Astrocyte (in vitro differentiated cells and primary cell): ENCODE measurements at regions not wholly inside any gene's neighbourhood (a gene's known extent, or its start where the extent isn't known, plus 50 kb on each side); places are given as distances from the start of the nearest gene placed in this dataset.

Experiments
- DNase-seq: peaks from one replicate; pipeline ENCODE4 v3.0.0-alpha.2; 2010; ENCODE audit warnings: low read depth
- FAIRE-seq: peaks from 2 replicates; lab custom pipeline; 2011; peaks lifted over from hg19 to GRCh38; lab: Jason Lieb, UNC
- H2AFZ ChIP-seq: 2 replicates; pipeline ENCODE4 v1.6.0; 2012; ENCODE audit warnings: low read depth, low read length, inconsistent platforms
- H3K27ac ChIP-seq: 2 replicates; pipeline ENCODE4 v1.5.1; 2011; ENCODE audit warnings: low read depth, low read length, inconsistent platforms
- H3K27me3 ChIP-seq: 2 replicates; pipeline ENCODE4 v1.6.0; 2011; ENCODE audit warnings: low read length, inconsistent platforms; ENCODE audit not compliant: insufficient read depth
- H3K36me3 ChIP-seq: 2 replicates; pipeline ENCODE4 v1.5.1; 2011; ENCODE audit warnings: low read length, inconsistent platforms; ENCODE audit not compliant: insufficient read depth
- H3K4me1 ChIP-seq: 2 replicates; pipeline ENCODE4 v1.5.1; 2011; ENCODE audit warnings: low read length, inconsistent platforms; ENCODE audit not compliant: insufficient read depth
- H3K4me2 ChIP-seq: 2 replicates; pipeline ENCODE4 v1.6.0; 2012; ENCODE audit warnings: low read length, inconsistent platforms
- H3K4me3 ChIP-seq: 2 replicates; pipeline ENCODE4 v1.5.1; 2011; ENCODE audit warnings: low read depth, mild to moderate bottlenecking, low read length, inconsistent platforms; ENCODE audit not compliant: insufficient read depth
- H3K79me2 ChIP-seq: 2 replicates; pipeline ENCODE4 v1.6.0; 2012; ENCODE audit warnings: mild to moderate bottlenecking, low read length, inconsistent platforms; ENCODE audit not compliant: insufficient read depth
- H3K9ac ChIP-seq: 2 replicates; pipeline ENCODE4 v1.6.0; 2012; ENCODE audit warnings: mild to moderate bottlenecking, low read length, inconsistent platforms
- H3K9me3 ChIP-seq: 2 replicates; pipeline ENCODE4 v1.5.1; 2012; ENCODE audit warnings: low read depth, mild to moderate bottlenecking, low read length, inconsistent platforms; ENCODE audit not compliant: insufficient read depth
- H4K20me1 ChIP-seq: 2 replicates; pipeline ENCODE4 v1.6.0; 2012; ENCODE audit warnings: low read length, inconsistent platforms; ENCODE audit not compliant: insufficient read depth
- H3K27ac Mint-ChIP-seq: one replicate; pipeline ENCODE4 v1.8.0; 2021; ENCODE audit warnings: mild to moderate bottlenecking, mixed read lengths; ENCODE audit not compliant: unreplicated experiment
- H3K27me3 Mint-ChIP-seq: one replicate; pipeline ENCODE4 v1.8.0; 2021; ENCODE audit warnings: low read depth, mixed read lengths; ENCODE audit not compliant: unreplicated experiment
- H3K36me3 Mint-ChIP-seq: one replicate; pipeline ENCODE4 v1.8.0; 2021; ENCODE audit warnings: low read depth, mixed read lengths; ENCODE audit not compliant: unreplicated experiment
- H3K4me1 Mint-ChIP-seq: one replicate; pipeline ENCODE4 v1.8.0; 2021; ENCODE audit warnings: low read depth, mixed read lengths; ENCODE audit not compliant: unreplicated experiment
- H3K4me3 Mint-ChIP-seq: one replicate; pipeline ENCODE4 v1.8.0; 2021; ENCODE audit warnings: mild to moderate bottlenecking, moderate library complexity, mixed read lengths; ENCODE audit not compliant: unreplicated experiment
- H3K9me3 Mint-ChIP-seq: one replicate; pipeline ENCODE4 v1.8.0; 2021; ENCODE audit warnings: mild to moderate bottlenecking, mixed read lengths; ENCODE audit not compliant: unreplicated experiment
- EZH2 ChIP-seq: IDR thresholded peaks from 2 replicates; pipeline ENCODE4 v1.6.1; 2012; ENCODE audit warnings: mild to moderate bottlenecking, low read length, inconsistent platforms; ENCODE audit not compliant: insufficient read depth
- TF ChIP-seq, protein P1 (sequence below): IDR thresholded peaks from 2 replicates; pipeline ENCODE4 v1.5.1; 2011; ENCODE audit warnings: low read depth, mild to moderate bottlenecking, inconsistent platforms, low read length, moderate library complexity; ENCODE audit not compliant: insufficient read depth

DNA sequence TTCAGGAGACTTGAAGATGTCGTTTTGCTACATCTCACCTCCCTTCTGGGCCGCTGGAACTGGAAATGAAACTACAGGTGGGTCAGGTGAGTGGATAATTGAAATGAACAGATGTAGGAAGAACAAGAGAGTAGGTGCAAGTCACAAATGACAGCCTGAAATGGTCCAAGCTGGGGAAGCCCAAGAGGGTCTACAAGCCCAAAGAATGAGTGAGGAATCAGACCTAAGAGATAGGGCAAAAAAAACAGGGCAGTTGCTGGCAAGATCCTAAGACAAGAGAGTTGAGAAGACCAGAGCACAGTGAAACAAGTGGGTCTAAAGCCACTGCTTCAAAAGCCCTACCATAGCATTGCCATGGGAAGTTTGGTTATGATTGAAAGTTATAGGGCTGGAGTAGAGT, 67.4 kb upstream of the SNRK start:
- H3K4me1 ChIP-seq: no peaks in the 10 kb centered on the region
- H3K4me3 ChIP-seq: no peak overlapping the region
- no peaks in the 10 kb centered on the region for H3K9me3 ChIP-seq
- H3K27me3 ChIP-seq: no peaks in the 10 kb centered on the region
- no peak overlapping the region for H3K27ac Mint-ChIP-seq
- H3K27ac ChIP-seq: no peak overlapping the region
- no peak overlapping the region for H3K9ac ChIP-seq
- peaks cover 19% of the 10 kb centered on the region for H3K27me3 Mint-ChIP-seq
- H3K36me3 Mint-ChIP-seq: no peaks in the 10 kb centered on the region
- no peaks in the 10 kb centered on the region for H3K79me2 ChIP-seq
- H2AFZ ChIP-seq: no peak overlapping the region
- no peak overlapping the region for H3K4me3 Mint-ChIP-seq
- no peak overlapping the region for H3K4me2 ChIP-seq
- TF ChIP-seq EZH2: no peak
- TF ChIP-seq, protein P1, sequence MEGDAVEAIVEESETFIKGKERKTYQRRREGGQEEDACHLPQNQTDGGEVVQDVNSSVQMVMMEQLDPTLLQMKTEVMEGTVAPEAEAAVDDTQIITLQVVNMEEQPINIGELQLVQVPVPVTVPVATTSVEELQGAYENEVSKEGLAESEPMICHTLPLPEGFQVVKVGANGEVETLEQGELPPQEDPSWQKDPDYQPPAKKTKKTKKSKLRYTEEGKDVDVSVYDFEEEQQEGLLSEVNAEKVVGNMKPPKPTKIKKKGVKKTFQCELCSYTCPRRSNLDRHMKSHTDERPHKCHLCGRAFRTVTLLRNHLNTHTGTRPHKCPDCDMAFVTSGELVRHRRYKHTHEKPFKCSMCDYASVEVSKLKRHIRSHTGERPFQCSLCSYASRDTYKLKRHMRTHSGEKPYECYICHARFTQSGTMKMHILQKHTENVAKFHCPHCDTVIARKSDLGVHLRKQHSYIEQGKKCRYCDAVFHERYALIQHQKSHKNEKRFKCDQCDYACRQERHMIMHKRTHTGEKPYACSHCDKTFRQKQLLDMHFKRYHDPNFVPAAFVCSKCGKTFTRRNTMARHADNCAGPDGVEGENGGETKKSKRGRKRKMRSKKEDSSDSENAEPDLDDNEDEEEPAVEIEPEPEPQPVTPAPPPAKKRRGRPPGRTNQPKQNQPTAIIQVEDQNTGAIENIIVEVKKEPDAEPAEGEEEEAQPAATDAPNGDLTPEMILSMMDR: no peak
- DNase-seq (no peak), FAIRE-seq (no peak)
- H3K36me3 ChIP-seq: no peaks in the 10 kb centered on the region
- no peaks in the 10 kb centered on the region for H4K20me1 ChIP-seq
- H3K4me1 Mint-ChIP-seq: no peaks in the 10 kb centered on the region
- H3K9me3 Mint-ChIP-seq: peaks cover 3% of the 10 kb centered on the region

DNA sequence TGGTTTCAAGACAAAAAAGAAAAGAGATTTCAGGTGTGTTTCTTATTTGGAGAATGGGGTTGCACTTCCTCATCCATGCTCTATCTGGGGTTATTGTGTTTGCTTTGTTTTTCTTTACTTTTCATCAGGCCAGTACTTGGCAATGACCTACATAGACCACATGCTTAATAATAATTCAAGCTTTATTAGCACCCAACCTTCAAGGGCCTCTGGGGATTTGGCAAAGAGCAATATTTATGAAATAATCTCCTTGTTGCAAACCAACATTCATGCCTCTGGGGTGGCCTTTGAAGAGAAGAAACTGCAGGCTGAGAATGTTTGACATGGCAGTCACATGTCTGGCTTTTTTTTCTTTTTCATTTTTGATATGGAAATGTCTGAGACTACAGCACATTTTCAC, 68.2 kb upstream of the SNRK start:
- Histone ChIP-seq H4K20me1 (no peaks in the 10 kb centered on the region), H3K4me3 (no peak overlapping the region), H3K9me3 (no peaks in the 10 kb centered on the region), H3K79me2 (no peaks in the 10 kb centered on the region), H3K4me1 (no peaks in the 10 kb centered on the region), H3K36me3 (no peaks in the 10 kb centered on the region), H3K4me2 (no peak overlapping the region), H3K27me3 (no peaks in the 10 kb centered on the region), H3K27ac (no peak overlapping the region), H3K9ac (no peak overlapping the region), H2AFZ (no peak overlapping the region)
- TF ChIP-seq, protein P1: no peak
- TF ChIP-seq EZH2: no peak
- peaks cover 3% of the 10 kb centered on the region for H3K9me3 Mint-ChIP-seq
- H3K27me3 Mint-ChIP-seq: peaks cover 19% of the 10 kb centered on the region
- DNase-seq (no peak), FAIRE-seq (no peak)
- no peak overlapping the region for H3K4me3 Mint-ChIP-seq
- H3K36me3 Mint-ChIP-seq: no peaks in the 10 kb centered on the region
- H3K4me1 Mint-ChIP-seq: no peaks in the 10 kb centered on the region
- H3K27ac Mint-ChIP-seq: no peak overlapping the region

DNA sequence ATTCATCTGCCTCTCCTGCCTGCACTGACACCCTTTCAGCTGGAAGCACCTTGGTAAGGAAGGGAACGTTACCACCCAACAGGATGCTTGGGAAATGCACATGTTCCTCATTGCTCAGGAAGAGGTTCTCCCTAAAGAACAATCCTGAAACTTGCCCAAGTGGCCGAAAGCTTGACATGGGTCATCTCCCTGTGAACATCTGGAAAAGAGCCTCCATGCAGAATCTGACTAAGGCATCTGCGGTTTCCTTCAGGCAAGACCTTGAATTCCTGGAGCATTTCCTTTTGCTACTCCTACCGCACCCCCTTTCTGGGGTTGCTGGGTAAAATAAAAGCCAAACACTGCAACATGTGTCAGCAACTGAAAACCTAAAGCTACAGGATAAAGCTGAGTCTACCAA, 68.7 kb upstream of the SNRK start:
- Histone ChIP-seq H3K36me3 (no peaks in the 10 kb centered on the region), H3K9me3 (no peaks in the 10 kb centered on the region), H3K79me2 (no peaks in the 10 kb centered on the region), H3K27me3 (no peaks in the 10 kb centered on the region), H4K20me1 (no peaks in the 10 kb centered on the region), H3K27ac (no peak overlapping the region), H3K4me1 (no peaks in the 10 kb centered on the region), H3K4me3 (no peak overlapping the region), H3K4me2 (no peak overlapping the region), H3K9ac (no peak overlapping the region), H2AFZ (no peak overlapping the region)
- Mint-ChIP-seq H3K4me1 (no peaks in the 10 kb centered on the region), H3K27ac (no peak overlapping the region), H3K27me3 (peaks cover 19% of the 10 kb centered on the region), H3K4me3 (no peak overlapping the region), H3K9me3 (no peaks in the 10 kb centered on the region), H3K36me3 (no peaks in the 10 kb centered on the region)
- no peak for TF ChIP-seq EZH2
- TF ChIP-seq, protein P1: no peak
- no peak for FAIRE-seq
- no peak for DNase-seq
